Germinal center (tissue), 1 donor: ENCODE measurements at regions not wholly inside any gene's neighbourhood (a gene's known extent, or its start where the extent isn't known, plus 50 kb on each side); places are given as distances from the start of the nearest gene placed in this dataset.
"Not testable (repeated sequence)": the region's sequence is repeated elsewhere in the genome, so short reads cannot be mapped to it uniquely, and the experiment has no call there.

Experiments used
- DNase-seq: peaks from one replicate; pipeline ENCODE4 v3.0.0; 2012; ENCODE audit warnings: mixed read lengths, low spot score

DNA sequence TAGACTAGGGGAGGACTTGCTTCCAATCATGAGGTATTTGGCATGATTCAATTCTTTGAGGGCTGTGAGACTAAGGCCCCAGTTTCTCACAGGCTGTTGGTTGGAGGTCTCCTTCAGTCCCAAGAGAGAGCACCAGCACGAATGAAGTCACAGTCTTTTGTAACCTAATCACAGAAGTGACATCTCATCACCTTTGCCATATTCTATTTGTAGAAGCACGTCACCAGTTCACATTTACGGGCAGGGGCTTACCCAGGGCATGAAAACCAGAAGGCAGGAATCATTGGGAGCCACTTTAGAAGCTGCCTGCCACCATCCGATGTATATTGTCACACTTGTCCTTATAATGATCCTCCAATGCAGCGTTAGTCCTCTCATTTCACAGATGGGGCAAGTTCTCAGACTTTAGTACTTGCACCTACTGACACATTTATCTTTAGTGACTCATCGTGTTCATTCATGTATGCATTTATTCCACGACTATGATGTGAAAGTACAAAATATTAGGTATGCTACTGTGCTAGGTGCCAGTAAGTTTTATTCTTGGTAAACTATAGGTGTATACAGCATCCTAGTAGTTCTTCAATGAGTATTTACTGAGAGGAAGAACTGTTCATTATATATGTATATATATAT is 163.8 kb upstream of the PGRMC2 start:
- DNase-seq, result no peak

DNA sequence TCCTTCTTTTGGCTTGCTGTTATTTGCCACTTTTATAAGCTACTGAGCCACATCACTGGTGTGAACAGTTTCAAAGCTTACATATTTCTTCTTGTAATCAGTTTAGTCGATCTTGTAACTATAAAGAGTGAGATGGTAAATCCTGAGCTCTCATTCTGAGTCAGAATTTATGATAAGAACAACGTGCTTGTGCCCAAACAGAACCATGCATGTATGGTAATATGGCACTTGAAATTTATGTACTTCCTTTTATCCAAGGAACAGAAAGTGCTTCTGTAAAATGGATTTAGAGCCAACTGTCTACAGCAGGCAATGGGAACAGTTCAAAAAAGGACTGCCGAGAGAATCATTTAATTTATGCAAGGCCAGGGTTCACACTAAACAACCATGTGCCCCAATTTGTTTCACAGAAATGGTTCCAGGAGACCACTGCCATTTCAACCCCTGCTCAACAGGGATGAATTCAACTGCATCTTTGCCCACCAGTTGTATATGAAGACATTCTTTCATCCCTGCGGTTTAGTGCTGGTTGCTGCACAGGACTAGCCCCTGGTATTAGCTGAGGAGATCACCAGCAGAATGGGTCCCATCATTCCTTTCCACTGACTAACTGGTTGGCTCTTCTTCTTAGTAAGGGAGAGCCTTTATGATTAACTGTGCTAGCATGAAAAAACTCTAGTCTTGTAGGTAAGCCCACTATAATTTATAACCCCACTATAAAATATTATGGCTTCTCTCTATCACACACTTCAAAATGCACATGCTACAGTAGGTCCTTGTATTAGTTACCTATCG is 162.9 kb upstream of the PGRMC2 start:
- no peak for DNase-seq

DNA sequence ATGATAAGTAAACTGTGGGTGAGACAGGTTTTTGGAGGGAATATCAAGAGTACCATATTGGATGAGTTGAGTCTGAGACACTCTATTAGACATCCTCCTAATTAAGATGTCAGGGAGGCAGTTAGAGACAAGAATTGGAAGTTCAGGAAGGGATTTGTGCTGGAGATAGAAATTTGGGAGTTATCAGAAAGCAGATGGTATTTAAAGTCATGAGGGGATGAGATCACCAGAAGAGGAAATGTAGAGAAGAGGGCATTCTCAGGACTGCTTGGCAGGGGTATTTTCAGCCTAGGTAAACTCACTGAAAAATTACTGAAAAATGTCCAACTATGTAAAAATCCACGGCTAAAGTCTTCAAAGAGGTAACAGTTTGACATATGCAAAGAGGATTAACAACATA is 161.6 kb upstream of the PGRMC2 start:
- no peak for DNase-seq

DNA sequence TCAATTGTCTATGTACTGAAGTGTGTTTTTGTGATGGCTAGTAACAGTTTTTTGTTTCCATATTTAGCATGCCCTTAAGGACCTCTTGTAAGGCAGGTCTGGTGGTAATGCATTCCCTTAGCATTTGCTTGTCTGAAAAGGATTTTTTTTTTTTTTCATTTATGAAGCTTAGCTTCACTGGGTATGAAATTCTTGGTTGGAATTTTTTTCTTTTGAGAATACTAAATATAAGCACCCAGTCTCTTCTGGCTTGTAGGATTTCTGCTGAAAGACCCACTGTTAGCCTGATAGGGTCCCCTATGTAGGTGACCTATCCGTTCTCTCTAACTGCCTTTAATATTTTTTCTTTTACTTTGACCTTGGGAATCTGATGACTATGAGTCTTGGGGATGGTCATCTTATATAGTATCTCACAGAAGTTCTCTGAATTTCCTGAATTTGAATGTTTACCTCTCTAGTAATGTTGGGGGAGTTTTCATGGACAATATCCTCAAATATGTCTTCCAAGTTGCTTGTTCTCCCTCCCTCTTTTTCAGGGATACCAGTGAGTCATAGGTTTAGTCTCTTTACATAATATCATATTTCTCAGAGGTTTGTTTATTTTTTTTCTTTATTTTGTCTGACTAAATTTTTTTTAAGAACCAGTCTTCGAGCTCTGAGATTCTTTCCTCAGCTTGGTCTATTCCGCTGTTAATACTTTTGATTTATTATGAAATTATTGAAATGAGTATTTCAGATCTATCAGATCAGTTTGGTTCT is 157.1 kb upstream of the PGRMC2 start:
- no peak for DNase-seq

DNA sequence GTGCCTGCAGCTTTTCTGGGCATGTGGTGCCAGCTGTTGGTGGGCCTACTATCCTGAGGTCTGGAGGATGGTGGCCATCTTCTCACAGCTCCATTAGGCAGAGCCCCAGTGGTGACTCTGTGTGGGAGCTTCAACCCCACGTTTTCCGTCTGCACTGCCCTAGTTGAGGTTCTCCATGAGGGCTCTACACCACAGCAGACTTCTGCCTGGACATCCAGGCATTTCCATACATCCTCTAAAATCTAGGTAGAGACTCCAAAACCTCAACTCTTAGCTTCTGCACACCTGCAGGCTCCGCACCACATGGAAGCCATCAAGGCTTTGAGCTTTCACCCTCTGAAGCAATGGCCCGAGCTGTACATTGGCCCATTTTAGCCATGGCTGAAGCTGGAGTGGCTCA is 153.3 kb upstream of the PGRMC2 start:
- DNase-seq, result no peak

DNA sequence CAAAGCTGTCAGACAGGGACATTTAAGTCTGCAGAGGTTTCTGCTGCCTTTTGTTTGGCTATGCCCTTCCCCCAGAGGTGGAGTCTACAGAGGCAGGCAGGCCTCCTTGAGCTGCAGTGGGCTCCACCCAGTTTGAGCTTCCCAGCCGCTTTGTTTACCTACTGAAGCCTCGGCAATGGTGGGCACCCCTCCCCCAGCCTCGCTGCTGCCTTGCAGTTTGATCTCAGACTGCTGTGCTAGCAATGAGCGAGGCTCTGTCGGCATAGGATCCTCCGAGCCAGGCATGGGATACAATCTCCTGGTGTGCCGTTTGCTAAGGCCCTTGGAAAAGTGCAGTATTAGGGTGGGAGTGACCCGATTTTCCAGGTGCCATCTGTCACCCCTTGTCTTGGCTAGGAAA is 149.4 kb upstream of the PGRMC2 start:
- not testable (repeated sequence) for DNase-seq

DNA sequence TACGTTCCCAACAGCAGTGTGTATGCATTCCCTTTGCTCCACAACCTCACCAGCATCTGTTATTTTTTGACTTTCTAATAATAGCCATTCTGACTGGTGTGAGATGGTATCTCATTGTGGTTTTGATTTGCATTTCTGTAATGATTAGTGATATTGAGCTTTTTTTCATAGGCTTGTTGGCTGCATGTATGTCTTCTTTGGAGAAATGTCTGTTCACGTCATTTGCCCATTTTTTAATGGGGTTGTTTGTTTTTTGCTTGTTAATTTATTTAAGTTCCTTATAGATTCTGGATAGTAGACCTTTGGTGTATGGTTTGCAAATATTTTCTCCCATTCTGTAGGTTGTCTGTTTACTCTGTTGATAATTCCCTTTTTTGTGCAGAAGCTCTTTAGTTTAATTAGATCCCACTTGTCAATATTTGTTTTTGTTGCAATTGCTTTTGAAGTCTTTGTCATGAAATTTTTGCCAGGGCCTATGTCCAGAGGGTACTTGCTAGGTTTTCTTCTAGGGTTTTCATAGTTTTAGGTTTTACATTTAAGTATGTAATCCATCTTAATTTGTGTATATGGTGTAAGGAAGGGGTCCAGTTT is 141.5 kb upstream of the PGRMC2 start:
- DNase-seq, result not testable (repeated sequence)

DNA sequence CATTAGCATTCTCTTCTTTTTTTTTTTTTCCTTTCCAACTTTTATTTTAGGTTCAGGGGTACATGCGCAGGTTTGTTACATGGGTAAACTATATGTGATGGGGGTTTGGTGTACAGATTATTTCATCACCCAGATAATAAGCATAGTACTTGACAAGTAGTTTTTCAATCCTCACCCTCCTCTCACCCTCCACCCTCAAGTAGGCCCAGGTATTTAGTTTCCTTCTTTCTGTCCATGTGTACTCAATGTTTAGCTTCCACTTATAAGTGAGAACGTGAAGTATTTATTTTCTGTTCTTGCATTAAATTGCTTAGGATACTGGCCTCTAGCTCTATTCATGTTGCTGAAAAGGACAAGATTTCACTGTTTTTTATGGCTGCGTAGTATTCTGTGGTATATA is 140.8 kb upstream of the PGRMC2 start:
- no peak for DNase-seq

DNA sequence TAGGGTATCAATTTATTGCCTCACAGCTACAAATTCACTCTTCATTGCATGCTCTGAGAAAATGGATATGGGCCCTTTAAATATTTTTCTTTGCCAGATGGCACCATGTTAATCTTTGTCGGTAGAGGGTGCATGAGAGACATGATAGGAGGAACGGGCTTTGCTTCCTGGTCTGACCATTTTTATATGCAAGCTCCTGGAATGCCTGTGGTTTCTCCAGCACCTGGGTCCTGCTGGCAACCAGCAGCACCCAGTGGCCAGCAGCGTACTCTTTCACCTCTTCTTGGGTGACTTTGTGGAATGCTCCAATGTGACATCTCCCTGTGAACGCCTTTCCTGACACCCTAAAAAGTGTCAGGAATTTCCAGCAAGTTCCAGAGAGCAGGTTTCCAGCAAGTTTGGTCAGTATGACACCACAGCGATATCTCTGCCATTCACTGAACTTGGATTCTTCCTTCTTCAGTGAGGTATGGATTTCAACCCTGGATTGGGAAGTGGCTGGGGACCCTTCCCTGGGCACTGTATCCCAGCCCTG is 140.3 kb upstream of the PGRMC2 start:
- DNase-seq, result no peak

DNA sequence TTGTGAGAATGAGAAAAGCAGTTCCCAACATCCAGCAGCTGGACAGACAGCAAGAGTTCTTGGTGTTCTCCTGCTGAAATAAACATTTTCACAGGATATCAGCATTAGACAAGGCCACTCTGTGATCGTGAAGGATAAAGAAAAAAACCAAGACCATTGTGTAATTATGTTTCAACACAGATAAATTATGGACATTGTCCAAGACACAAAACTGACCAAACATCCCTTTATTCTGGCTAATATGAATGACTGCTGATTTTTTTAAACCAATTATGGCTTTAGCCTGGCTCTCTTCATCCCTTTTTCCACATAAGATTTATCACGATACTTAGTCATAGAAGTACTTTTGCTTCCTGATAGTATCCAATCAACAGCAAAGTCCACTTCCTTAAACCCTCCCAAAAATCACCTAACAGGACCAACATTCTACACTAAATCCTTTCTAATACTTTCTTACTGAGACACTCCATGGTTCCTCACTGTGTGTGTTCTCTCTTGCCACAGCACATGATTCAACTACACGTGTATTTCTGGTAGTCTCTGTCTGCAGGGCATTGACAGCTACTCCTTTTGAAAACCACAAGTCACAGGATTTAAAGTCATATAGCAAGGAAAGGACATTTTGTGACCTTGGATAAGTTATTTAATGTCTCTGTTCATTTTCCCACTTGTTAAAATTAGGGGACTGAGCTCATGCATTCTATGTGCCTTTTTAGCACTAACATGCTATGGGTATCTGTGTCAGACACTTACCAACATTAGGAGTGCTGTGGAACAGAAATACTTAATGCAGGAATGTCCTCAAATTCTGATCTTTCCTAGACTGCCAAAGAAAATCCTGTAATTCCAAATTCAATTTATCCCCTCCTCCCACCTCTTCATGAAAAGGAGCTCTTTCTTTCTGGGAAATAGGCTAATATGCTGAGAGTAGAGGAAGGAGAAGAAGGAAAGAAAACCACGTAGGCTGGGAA is 137.2 kb upstream of the PGRMC2 start:
- no peak for DNase-seq

DNA sequence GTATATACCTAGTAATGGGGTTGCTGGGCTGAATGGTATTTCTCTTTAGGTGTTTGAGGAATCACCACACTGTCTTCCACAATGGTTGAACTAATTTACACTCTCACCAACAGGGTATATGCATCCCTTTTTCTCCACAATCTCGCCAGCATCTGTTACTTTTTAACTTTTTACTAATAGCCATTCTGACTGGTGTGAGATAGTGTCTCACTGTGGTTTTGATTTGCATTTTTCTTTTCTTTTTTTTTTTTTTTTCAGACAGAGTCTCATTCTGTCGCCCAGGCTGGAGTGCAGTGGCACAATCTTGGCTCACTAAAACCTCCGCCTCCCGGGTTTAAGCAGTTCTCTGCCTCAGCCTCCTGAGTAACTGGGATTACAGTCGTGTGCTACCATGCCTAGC is 134.7 kb upstream of the PGRMC2 start:
- DNase-seq, result not testable (repeated sequence)

DNA sequence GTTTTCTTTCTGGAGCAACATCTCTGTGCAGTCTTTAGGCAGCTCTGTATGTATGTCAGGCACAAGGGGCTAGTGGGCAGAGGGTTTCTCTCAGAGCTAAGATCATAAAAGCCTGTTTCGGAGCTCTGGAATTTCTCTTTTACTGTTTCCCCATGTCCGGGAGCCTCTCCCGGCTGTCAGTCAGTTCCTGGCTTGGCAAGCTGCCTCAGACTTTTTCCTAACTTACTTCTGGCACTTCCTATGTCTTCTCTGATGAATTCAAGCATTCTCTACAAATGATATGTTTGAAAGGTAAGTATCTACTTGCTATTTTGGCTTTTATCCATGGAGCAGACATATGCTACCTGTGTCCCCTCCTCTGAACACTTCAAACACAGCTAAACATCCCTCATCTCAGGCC is 129.3 kb upstream of the PGRMC2 start:
- DNase-seq, result no peak

DNA sequence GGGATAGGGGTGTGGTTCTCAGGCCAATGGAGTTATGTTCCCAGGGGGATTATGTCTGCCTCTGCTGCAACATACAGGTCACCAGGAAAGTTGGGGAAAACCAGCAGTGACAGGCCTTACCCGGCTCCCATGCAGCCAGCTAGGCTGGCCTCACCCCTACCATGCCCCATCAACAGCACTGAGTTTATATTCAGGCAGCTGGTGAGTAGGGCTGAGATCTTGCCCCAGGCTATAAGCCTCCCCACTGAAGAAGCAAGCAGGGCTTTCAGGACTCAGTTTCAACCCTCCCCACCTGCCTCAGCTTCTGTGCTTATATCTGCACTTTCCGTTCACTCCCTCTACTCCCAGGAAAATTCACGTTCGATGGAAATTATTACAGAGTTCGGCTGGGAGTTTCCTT is 122.4 kb upstream of the PGRMC2 start:
- no peak for DNase-seq

DNA sequence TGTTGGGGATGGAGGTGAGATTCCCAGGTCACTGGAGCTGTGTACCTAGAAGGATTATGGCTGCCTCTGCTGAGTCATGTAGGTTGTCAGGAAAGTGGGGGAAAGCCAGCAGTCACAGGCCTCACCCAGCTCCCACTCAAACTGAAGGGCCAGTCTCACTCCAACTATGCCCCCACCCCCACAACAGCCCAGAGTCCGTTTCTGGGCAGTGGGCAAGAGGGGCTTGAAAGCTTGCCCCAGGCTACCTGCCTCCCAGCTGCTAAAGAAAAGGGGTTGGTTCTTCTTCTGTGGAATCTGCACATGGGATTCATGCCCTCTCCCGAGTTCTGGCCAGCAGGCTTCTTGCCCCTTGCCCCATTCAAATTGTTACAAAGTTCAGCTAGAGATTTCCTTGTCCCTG is 116.0 kb upstream of the PGRMC2 start:
- no peak for DNase-seq

DNA sequence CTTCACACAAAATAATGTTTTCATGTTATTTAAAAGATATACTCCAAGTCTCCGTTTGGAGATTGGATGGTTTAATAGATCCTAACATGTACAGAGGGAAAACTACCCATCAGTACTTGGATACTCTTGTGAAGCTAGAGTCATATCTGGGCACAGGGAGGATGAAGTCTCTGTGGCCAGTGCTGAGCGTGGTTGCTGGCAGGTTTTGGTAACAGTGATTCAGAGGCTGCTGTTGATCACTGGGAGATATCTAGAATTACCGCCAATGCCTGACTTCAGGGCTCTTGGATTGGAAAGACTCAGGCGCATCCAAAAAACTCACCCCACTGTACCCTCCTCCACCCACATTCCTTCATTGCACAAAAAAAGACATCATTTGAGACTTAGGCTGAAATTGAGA is 107.2 kb upstream of the PGRMC2 start:
- no peak for DNase-seq

DNA sequence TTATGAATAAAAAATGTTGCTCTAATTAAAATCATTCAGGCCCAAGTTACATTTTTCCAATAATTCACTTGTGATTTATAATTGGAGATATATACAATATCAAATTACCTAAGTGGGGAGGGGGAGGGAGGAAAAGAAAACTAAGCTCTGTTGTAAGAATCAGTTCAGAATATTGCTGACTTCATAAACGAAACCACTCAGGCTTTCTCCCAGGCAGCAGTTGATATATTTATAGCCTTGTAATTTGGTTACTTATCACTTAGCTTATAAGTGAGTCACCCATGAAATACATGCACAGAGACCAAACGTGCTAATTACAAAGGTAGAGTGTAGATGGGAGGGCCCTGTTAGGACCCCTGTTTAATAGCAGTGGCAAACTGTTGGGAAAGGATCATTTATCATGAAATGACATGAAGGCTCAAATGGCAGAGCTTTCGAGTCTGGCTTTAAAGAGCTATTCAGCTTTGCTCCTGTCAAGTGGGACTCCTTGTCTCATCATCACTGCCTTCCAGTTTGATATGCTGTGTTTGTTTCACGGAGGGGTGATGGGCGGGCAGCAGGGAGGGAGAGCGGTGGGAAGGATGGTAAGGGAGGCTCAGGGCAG is 105.6 kb upstream of the PGRMC2 start:
- DNase-seq, result no peak

DNA sequence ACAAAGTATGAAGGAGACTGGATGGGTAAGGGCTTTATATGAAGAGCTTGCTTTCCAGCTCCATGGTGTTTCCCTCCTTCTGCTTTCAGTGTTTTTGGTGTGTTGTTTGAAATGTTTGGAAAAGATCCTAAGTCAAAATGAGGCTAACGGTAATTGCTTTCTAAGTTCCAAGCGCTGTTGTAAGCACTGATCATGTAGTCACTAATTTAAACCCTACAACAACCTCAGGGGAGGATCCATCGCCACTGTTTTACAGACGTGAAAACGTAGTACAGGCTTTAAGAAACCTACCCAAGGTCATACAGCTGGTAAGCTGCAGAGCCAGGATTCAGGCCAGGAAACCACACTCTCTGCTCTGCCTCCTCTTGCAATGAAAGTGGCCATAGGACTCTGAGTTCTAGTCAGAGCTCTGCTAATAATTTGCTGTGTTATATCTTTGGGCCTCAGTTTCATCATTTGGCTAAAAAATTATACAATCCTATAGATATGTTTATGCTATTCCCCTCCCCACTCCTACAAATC is 102.9 kb upstream of the PGRMC2 start:
- no peak for DNase-seq

DNA sequence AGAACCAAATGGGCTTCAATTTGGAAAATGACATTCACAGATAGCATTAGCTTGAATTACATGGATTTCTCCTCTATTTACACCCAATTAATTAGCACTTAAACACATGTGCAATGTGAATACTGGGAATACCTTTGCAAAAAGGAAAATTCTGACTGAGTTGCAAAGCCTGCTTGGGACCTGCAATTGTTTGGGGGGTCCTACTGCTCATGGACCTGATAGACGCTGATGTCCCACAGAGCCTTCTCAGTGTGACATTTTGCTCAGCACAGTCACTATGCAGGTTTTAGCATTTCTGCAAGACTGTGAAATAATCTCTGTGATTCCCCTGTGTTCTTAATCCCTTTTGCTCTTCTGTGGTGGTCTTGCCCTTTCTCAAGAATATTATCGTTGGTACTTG is 101.2 kb upstream of the PGRMC2 start:
- DNase-seq, result no peak

DNA sequence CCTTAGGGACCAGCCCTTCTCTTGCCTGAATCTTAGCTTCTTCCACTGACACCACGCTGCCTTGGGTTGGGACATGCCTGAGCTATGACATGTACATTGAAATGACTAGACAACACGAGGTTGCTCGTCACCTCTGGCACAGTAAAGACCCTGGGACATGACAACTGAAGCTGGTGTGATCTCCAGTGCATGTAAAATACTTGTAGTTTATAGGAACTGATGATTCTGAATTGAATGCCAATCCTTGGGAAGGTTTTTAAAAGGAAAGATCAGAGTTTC is 100.7 kb upstream of the PGRMC2 start:
- no peak for DNase-seq

DNA sequence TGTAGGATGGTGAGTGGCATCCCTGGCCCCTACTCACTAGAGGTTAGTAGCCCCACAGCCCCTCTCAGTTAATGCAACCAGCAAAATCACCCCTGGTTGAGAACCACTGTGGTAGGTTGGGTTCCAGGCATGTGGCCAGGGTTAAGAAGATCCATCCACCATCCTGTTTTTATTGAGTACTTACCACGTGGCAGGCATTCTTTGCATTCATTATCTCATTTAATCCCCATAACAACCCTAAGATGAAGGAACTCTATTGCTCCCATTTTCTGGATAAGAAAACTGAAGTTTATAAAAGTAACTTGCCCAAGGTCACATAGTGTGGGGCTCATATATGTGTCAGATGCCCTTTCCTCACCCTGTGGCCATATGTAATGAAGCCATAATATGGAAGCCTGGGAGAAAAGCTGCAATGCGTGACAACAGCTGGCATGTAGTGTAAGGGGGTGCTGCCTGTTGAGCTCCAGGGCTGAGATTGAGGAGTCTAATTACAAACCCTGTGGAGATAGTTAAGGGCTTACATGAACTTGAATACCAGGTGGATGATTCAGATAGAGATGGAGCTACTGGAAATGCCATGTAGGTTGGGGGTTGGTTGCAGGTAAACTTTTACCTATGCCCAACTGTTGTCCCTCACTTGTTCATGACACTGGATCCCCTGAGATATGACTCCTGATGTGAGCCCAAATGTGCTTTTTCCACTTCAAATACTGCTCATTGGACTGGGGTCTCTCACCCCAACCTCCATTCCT is 100.2 kb upstream of the PGRMC2 start:
- DNase-seq, result no peak
